ENCODE measurements at regions not wholly inside any gene's neighbourhood (a gene's known extent, or its start where the extent isn't known, plus 50 kb on each side); places are given as distances from the start of the nearest gene placed in this dataset.

- TF ChIP-seq GATA3 (IDR thresholded peaks at IDR 0.05; ENCODE audit: borderline replicate concordance) (no peak), CTCF (IDR thresholded peaks at IDR 0.05) (no peak)
These were observed 158.8 kb downstream of the C9orf152 start for GRCh38 chr9:110048976-110049698.

All from A549 (cell line).